Lower lobe of right lung (tissue), 2 donors: ENCODE measurements at regions not wholly inside any gene's neighbourhood (a gene's known extent, or its start where the extent isn't known, plus 50 kb on each side); places are given as distances from the start of the nearest gene placed in this dataset.

Experiments used
- ATAC-seq, 2 donors: fragments of 200-7000 bp; cut with Tn5 transposase; one replicate each; pipeline ENCODE4 v1.9.1; 2020 to 2022; ENCODE audit warnings: mild to moderate bottlenecking in 2 of 2, moderate library complexity in 2 of 2
- DNase-seq: peaks from one replicate; pipeline ENCODE4 v3.0.0-alpha.2; 2020
- H3K27ac ChIP-seq: fragments of 200-600 bp; one replicate; pipeline ENCODE4 v1.8.0; 2022
- H3K27me3 ChIP-seq: fragments of 200-600 bp; one replicate; pipeline ENCODE4 v1.8.0; 2022; ENCODE audit warnings: low read depth
- H3K36me3 ChIP-seq: fragments of 200-600 bp; one replicate; pipeline ENCODE4 v1.8.0; 2022; ENCODE audit warnings: mild to moderate bottlenecking
- H3K4me1 ChIP-seq: fragments of 200-600 bp; one replicate; pipeline ENCODE4 v1.8.0; 2022
- H3K4me3 ChIP-seq: fragments of 200-600 bp; one replicate; pipeline ENCODE4 v1.8.0; 2022; ENCODE audit warnings: mild to moderate bottlenecking
- H3K9me3 ChIP-seq: fragments of 200-600 bp; one replicate; pipeline ENCODE4 v1.8.0; 2022
- CTCF ChIP-seq: fragments of 200-600 bp; IDR thresholded peaks from one replicate; pipeline ENCODE4 v1.8.0; 2022; ENCODE audit warnings: antibody characterized with exemption, mild to moderate bottlenecking
- intact Hi-C: fragments of 100-400 bp; cut with DNase I; formaldehyde crosslinking; loops from one replicate; pipeline ENCODE4 v1.11.0; 2022
- donor health status: DM: no; HTN: yes; CAD: no; lungs with severe emphysema.

GRCh38 chr4:54359919-54360650 is 131.0 kb downstream of the PDGFRA start:
- intact Hi-C loops, result no loop called here
- Histone ChIP-seq H3K27me3 (no peaks in the 10 kb centered on the region), H3K36me3 (no peaks in the 10 kb centered on the region), H3K9me3 (no peaks in the 10 kb centered on the region), H3K4me3 (no peak overlapping the region), H3K4me1 (no peaks in the 10 kb centered on the region), H3K27ac (no peak overlapping the region)
- no peak for DNase-seq
- TF ChIP-seq CTCF, result no peak
- ATAC-seq, result no peak

DNA sequence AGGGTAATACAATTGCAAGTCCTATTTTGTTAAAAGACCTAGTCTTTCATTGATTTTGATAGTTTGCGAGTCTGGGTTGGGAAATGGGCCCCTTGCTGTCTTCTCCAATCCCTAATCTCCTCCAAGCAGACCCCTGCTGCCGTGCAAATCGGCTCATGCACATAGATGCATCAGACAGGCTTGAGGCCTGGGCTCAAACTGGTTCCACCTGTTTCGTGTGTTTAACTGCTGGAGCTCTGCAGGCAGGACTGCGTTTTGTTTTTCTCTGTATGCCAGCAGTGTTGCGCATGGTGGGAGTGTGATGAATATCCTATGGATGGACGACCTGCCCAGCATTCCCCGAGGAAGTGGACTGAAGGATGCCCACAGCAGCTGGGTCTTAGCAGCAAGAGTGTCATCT is 133.9 kb downstream of the PDGFRA start:
- Histone ChIP-seq H3K4me1 (peaks cover 6% of the 10 kb centered on the region), H3K9me3 (no peaks in the 10 kb centered on the region), H3K27me3 (no peaks in the 10 kb centered on the region), H3K4me3 (no peak overlapping the region), H3K36me3 (no peaks in the 10 kb centered on the region), H3K27ac (no peak overlapping the region)
- no peak for ATAC-seq
- DNase-seq, result no peak
- intact Hi-C loops, result no loop called here
- TF ChIP-seq CTCF, result no peak

- DNase-seq (no peak), ATAC-seq (no peak)
- intact Hi-C loops, result no loop called here
- Histone ChIP-seq H3K4me3 (no peak overlapping the region), H3K36me3 (no peaks in the 10 kb centered on the region), H3K9me3 (no peaks in the 10 kb centered on the region), H3K27me3 (no peaks in the 10 kb centered on the region), H3K27ac (no peak overlapping the region), H3K4me1 (peaks cover 6% of the 10 kb centered on the region)
- TF ChIP-seq CTCF, result no peak
These were observed 136.6 kb downstream of the PDGFRA start for GRCh38 chr4:54365691-54366090.

- DNase-seq, result no peak
- H3K9me3 ChIP-seq, result no peaks in the 10 kb centered on the region
- no peaks in the 10 kb centered on the region for H3K36me3 ChIP-seq
These were observed 138.0 kb downstream of the PDGFRA start for GRCh38 chr4:54367059-54367458.

GRCh38 chr4:54368281-54369265 is 139.5 kb downstream of the PDGFRA start:
- Histone ChIP-seq H3K27me3 (no peaks in the 10 kb centered on the region), H3K4me1 (peaks cover 6% of the 10 kb centered on the region), H3K4me3 (no peak overlapping the region), H3K36me3 (no peaks in the 10 kb centered on the region), H3K9me3 (no peaks in the 10 kb centered on the region), H3K27ac (peak overlapping the region; percentile 18)
- DNase-seq (no peak), ATAC-seq (peak in 1 of 2 donors; percentile 23)
- TF ChIP-seq CTCF, result no peak
- intact Hi-C loops, result no loop called here

More at GRCh38 chr4:54367059-54367458, 138.0 kb downstream of the PDGFRA start:
- no peak overlapping the region for H3K4me3 ChIP-seq
- peaks cover 6% of the 10 kb centered on the region for H3K4me1 ChIP-seq
- TF ChIP-seq CTCF, result no peak
- intact Hi-C loops, result no loop called here
- H3K27ac ChIP-seq, result no peak overlapping the region
- ATAC-seq, result no peak
- no peaks in the 10 kb centered on the region for H3K27me3 ChIP-seq
